SU-DHL-6 (cell line): ENCODE measurements at regions not wholly inside any gene's neighbourhood (a gene's known extent, or its start where the extent isn't known, plus 50 kb on each side); places are given as distances from the start of the nearest gene placed in this dataset.

Experiments used
- H2AFZ ChIP-seq: fragments of 200-600 bp; sonication (generic); 2 replicates; pipeline ENCODE4 v1.6.1; 2014; ENCODE audit warnings: low read depth, mild to moderate bottlenecking, moderate library complexity, mixed read lengths, antibody characterized with exemption, low read length; ENCODE audit not compliant: severe bottlenecking
- H3F3A ChIP-seq: fragments of 200-600 bp; shearing (Covaris generic); 2 replicates; pipeline ENCODE4 v1.6.0; 2016; ENCODE audit warnings: antibody characterized with exemption, mild to moderate bottlenecking; ENCODE audit not compliant: insufficient read depth
- H3K27ac ChIP-seq: fragments of 200-600 bp; sonication (generic); 2 replicates; pipeline ENCODE4 v1.5.1; 2016; ENCODE audit warnings: low read depth, mild to moderate bottlenecking, low read length, moderate library complexity, mixed read lengths
- H3K27me3 ChIP-seq: fragments of 200-600 bp; sonication (generic), shearing (Covaris generic); 2 replicates; pipeline ENCODE4 v1.6.0; 2014; ENCODE audit warnings: mild to moderate bottlenecking, low read length
- H3K36me3 ChIP-seq: fragments of 200-600 bp; sonication (generic); 2 replicates; pipeline ENCODE4 v1.6.1; 2014; ENCODE audit warnings: mild to moderate bottlenecking, low read length, mixed read lengths
- H3K4me2 ChIP-seq: fragments of 300-600, 200-600 bp; shearing (Covaris generic), sonication (generic); 2 replicates; pipeline ENCODE4 v1.6.0; 2014; ENCODE audit warnings: low read length, low read depth, mild to moderate bottlenecking; ENCODE audit not compliant: poor library complexity, severe bottlenecking
- H3K4me3 ChIP-seq: fragments of 200-600 bp; sonication (generic); 2 replicates; pipeline ENCODE4 v1.5.1; 2014; ENCODE audit warnings: antibody characterized with exemption, low read length, mild to moderate bottlenecking, mixed read lengths; ENCODE audit not compliant: insufficient read depth, poor library complexity, severe bottlenecking
- H3K79me2 ChIP-seq: fragments of 200-600 bp; sonication (generic); 2 replicates; pipeline ENCODE4 v1.6.1; 2014; ENCODE audit warnings: mild to moderate bottlenecking, low read length, moderate library complexity; ENCODE audit not compliant: insufficient read depth
- H3K9ac ChIP-seq: fragments of 200-600 bp; sonication (generic); 2 replicates; pipeline ENCODE4 v1.7.0; 2014; ENCODE audit warnings: mild to moderate bottlenecking, low read length
- H3K9me2 ChIP-seq: fragments of 200-600 bp; sonication (generic); replicated peaks from 2 replicates; pipeline ENCODE4 v1.6.1; 2014; ENCODE audit warnings: low read length; ENCODE audit not compliant: insufficient read depth
- H3K9me3 ChIP-seq: fragments of 200-600 bp; sonication (generic); 2 replicates; pipeline ENCODE4 v1.6.1; 2014; ENCODE audit warnings: low read length, mixed read lengths; ENCODE audit not compliant: insufficient read depth
- H4K20me1 ChIP-seq: fragments of 200-600 bp; sonication (generic); 2 replicates; pipeline ENCODE4 v1.6.1; 2014; ENCODE audit warnings: low read depth, mild to moderate bottlenecking, antibody characterized with exemption, low read length, moderate library complexity, mixed read lengths
- CTCF ChIP-seq: fragments of 200-600 bp; sonication (generic); IDR thresholded peaks from one replicate; pipeline ENCODE4 v1.5.1; 2017; ENCODE audit warnings: antibody characterized with exemption, mild to moderate bottlenecking, low read length, moderate library complexity; ENCODE audit not compliant: insufficient read depth, poor library complexity, severe bottlenecking
- EZH2phosphoT487 ChIP-seq: fragments of 200-600 bp; sonication (generic), shearing (Covaris generic); conservative IDR thresholded peaks from 2 replicates; pipeline ENCODE4 v1.6.1; 2018; ENCODE audit warnings: mild to moderate bottlenecking, antibody characterized with exemption, low read length, moderate library complexity, mixed read lengths

DNA sequence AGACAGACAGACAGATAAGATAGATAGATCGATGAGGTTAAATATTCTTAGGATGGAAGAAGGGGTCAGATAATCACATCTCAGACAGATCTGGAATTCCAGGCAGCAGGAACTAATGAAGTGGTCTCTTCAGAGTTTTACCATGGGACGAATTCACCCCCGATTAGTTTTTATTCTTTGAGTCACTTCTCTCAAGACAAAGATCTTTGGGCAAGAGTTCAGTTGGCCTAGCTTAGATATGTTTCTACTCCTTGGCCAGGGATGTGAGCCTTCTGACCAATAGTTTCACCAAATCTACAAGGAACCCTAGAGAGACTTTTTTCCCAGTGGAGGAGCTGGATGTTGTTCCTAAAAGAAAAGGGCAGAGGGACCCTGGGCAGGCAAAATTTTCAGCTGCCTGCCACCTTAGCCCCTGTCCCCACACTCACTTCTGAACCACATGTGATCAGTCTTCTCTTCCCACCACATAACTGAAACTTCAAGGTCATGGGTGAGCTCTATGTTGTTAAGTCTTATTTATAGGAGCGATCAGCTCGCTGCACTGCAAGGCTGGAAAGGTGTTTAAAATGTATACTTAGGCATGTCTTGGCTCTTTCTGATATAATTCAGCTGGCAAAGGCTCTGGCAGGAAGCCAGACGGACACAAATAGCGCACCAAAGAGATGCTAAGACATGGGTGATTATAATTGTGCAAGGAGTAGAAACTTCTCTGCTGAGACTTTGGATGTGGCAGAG, 132.9 kb downstream of the PALM2AKAP2 start:
- H2AFZ ChIP-seq, result peak overlapping the region; percentile 0
- H3K4me2 ChIP-seq, result peak overlapping the region; percentile 72
- H3F3A ChIP-seq, result peaks cover 87% of the 10 kb centered on the region
- H3K9me3 ChIP-seq, result no peaks in the 10 kb centered on the region
- TF ChIP-seq CTCF (no peak), EZH2phosphoT487 (no peak)
- no peaks in the 10 kb centered on the region for H3K36me3 ChIP-seq
- H4K20me1 ChIP-seq, result no peaks in the 10 kb centered on the region
- peak overlapping the region; percentile 99 for H3K27ac ChIP-seq
- H3K4me3 ChIP-seq, result peak overlapping the region; percentile 0
- no peaks in the 10 kb centered on the region for H3K27me3 ChIP-seq
- H3K9ac ChIP-seq, result peak overlapping the region; percentile 60
- no peaks in the 10 kb centered on the region for H3K79me2 ChIP-seq
- no peaks in the 10 kb centered on the region for H3K9me2 ChIP-seq

GRCh38 chr9:109913461-109913810, 133.4 kb downstream of the PALM2AKAP2 start:
- Histone ChIP-seq H3F3A (peaks cover 87% of the 10 kb centered on the region), H3K4me3 (peak overlapping the region; percentile 0), H3K9ac (peak overlapping the region; percentile 60), H3K4me2 (peak overlapping the region; percentile 72), H3K36me3 (no peaks in the 10 kb centered on the region), H3K27ac (peak overlapping the region; percentile 99), H4K20me1 (no peaks in the 10 kb centered on the region), H3K79me2 (no peaks in the 10 kb centered on the region), H2AFZ (peak overlapping the region; percentile 0), H3K9me3 (no peaks in the 10 kb centered on the region), H3K27me3 (no peaks in the 10 kb centered on the region), H3K9me2 (no peaks in the 10 kb centered on the region)
- TF ChIP-seq CTCF (no peak), EZH2phosphoT487 (no peak)

DNA sequence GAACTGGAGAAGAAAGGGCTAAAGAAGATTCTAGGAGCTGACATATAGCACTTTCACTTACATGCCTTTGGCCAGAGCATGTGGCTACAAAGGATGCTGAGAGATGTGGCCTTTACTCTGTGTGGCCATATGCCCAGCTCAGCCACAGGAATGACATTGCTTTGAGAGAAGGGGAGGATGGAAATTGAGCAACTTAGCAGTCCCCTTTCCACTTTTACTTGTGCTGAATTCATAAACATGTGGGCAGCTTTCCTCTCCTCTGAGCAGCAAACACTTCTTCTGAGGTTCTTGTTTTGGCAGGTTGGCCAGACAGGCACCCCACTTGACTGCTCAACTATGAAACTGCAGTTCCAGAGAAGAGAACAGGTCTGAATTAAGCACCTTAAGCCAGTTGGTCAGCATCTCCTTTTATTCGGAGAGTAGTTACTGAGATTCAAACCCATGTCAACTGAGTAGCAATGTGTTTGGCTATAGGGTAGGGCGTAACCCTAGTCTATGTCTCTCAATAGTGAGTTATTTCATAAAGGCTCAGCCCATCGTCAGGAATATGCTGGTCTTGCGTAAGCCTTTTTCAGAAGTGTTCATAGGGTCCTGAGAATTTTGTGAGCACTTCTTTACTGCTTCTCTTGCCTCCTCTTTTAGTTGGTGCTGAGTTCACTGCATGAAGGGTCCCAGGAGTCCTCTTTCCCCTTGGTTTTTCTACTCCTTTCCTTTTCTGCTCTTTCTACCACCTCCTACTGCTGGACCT, 134.5 kb downstream of the PALM2AKAP2 start:
- peaks cover 87% of the 10 kb centered on the region for H3F3A ChIP-seq
- no peaks in the 10 kb centered on the region for H3K27me3 ChIP-seq
- H3K4me2 ChIP-seq, result peak overlapping the region; percentile 72
- peak overlapping the region; percentile 7 for H3K4me3 ChIP-seq
- no peaks in the 10 kb centered on the region for H3K36me3 ChIP-seq
- H3K27ac ChIP-seq, result peak overlapping the region; percentile 99
- H2AFZ ChIP-seq, result no peak overlapping the region
- no peaks in the 10 kb centered on the region for H3K9me3 ChIP-seq
- no peaks in the 10 kb centered on the region for H3K79me2 ChIP-seq
- H3K9ac ChIP-seq, result peak overlapping the region; percentile 60
- H3K9me2 ChIP-seq, result no peaks in the 10 kb centered on the region
- TF ChIP-seq CTCF, result no peak
- no peak for TF ChIP-seq EZH2phosphoT487
- H4K20me1 ChIP-seq, result no peaks in the 10 kb centered on the region
